Right lobe of liver (tissue), 6 donors: ENCODE measurements at regions not wholly inside any gene's neighbourhood (a gene's known extent, or its start where the extent isn't known, plus 50 kb on each side); places are given as distances from the start of the nearest gene placed in this dataset.

Source experiments
- ATAC-seq, 4 donors: fragments of 200-7000 bp; cut with Tn5 transposase; one replicate each; pipeline ENCODE4 v1.9.1; 2020; ENCODE audit warnings: mild to moderate bottlenecking in 4 of 4, moderate library complexity in 4 of 4
- DNase-seq, 3 donors: peaks; one replicate each; pipeline ENCODE4 v3.0.0-alpha.2; 2020
- H3K27ac ChIP-seq, 3 donors: fragments of 200-600 bp; one replicate each; pipeline ENCODE4 v1.8.0; 2022
- H3K27me3 ChIP-seq, 2 donors: fragments of 200-600 bp; one replicate each; pipeline ENCODE4 v1.8.0; 2022
- H3K36me3 ChIP-seq, 4 donors: fragments of 200-600 bp; sonication (generic) in 1 of 4; one replicate each; pipeline versions ENCODE4 v1.5.1 to v1.8.0; 2017 to 2022; ENCODE audit warnings: control low read depth in 1 of 4
- H3K4me1 ChIP-seq, 4 donors: fragments of 200-600 bp; sonication (generic) in 1 of 4; one replicate each; pipeline versions ENCODE4 v1.5.1 to v1.8.0; 2017 to 2022; ENCODE audit warnings: control low read depth in 1 of 4
- H3K4me3 ChIP-seq, 3 donors: fragments of 200-600 bp; one replicate each; pipeline ENCODE4 v1.8.0; 2022
- H3K9me3 ChIP-seq, 4 donors: fragments of 200-600 bp; sonication (generic) in 1 of 4; one replicate each; pipeline versions ENCODE4 v1.5.1 to v1.8.0; 2017 to 2022; ENCODE audit warnings: control low read depth in 1 of 4
- POLR2A ChIP-seq: fragments of 450-650 bp; IDR thresholded peaks from one replicate; pipeline ENCODE4 v1.6.1; 2017; ENCODE audit warnings: antibody characterized with exemption, mild to moderate bottlenecking
- WGBS: methylation state at CpG from one replicate; pipeline ENCODE4 v1.1.6; 2018; ENCODE audit warnings: low coverage, low lambda C conversion rate; ENCODE audit not compliant: insufficient coverage; ENCODE audit errors: missing lambda C conversion rate; 5-methylcytosine and 5-hydroxymethylcytosine counted together
- intact Hi-C, 2 donors: fragments of 100-400 bp; cut with DNase I; formaldehyde crosslinking; loops; one replicate each; pipeline versions ENCODE4 v1.11.2 to v1.14.1; 2022
- TF ChIP-seq, protein P1 (sequence below), 4 donors: fragments of 200-600 bp in 3 of 4; fragments of 450-650 bp in 1 of 4; IDR thresholded peaks; one replicate each; pipeline versions ENCODE4 v1.5.1 to v1.8.0; 2016 to 2022; ENCODE audit warnings: antibody characterized with exemption in 4 of 4, mild to moderate bottlenecking in 2 of 4
- donor health status: DM: no; HTN: yes; CAD: no.
- donor health status: DM: no; HTN: no; CAD: no.
- donor health status: DM: no; HTN: no; CAD: no.
- donor health status: DM: no; HTN: yes; CAD: no.
- donor health status: DM: no; HTN: yes; CAD: no.

DNA sequence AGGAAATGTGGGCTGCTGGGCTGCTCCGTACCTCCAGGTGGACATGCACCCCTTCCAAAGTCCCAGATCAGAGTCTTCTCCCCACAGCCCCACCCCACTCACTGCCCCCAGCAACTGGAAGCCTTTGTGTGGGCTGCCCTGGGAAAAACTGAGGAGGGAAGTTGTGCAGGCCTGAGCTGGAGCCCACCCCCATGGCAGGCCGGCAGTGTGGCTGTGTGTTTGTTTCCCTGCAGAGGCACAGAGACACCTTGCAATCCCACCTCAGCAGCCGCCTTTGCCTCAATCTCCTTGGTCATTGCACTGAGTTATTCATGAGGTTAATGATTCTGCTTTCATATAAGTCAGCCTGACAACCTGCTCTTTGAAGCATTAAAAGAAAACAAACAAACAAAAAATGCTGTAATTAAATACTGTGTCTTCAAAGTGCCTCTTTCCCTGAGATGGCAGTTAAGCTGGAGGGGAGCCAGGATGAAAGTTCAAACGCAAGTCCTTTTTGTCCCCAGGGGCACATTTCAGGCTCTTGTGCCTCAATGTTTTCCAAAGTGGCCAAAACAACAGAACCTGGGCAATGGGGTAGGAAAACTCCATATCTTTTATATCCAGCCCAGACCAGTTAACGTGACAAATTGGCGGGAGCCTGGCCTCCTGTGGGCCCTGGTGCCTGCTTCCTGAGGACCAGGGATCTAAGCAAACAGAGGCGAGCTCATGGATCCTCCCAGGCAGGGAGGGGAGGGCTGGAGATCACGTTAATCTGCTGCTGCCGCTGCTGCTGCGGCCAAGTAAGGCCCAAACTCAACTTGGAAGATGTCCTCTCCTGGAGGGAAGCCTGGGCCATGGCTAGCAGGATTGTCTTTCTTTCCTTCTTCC, 51.9 kb upstream of the TSPAN11 start:
- Histone ChIP-seq H3K36me3 (no peaks in the 10 kb centered on the region), H3K9me3 (no peaks in the 10 kb centered on the region), H3K27me3 (peaks cover 0 to 4% of the 10 kb centered on the region in 2 donors), H3K4me3 (no peak overlapping the region), H3K4me1 (no peaks in the 10 kb centered on the region), H3K27ac (no peak overlapping the region)
- no peak for DNase-seq
- ATAC-seq: no peak
- 49% methylated on average over 6 of the region's 10 CpGs for WGBS
- TF ChIP-seq, protein P1, sequence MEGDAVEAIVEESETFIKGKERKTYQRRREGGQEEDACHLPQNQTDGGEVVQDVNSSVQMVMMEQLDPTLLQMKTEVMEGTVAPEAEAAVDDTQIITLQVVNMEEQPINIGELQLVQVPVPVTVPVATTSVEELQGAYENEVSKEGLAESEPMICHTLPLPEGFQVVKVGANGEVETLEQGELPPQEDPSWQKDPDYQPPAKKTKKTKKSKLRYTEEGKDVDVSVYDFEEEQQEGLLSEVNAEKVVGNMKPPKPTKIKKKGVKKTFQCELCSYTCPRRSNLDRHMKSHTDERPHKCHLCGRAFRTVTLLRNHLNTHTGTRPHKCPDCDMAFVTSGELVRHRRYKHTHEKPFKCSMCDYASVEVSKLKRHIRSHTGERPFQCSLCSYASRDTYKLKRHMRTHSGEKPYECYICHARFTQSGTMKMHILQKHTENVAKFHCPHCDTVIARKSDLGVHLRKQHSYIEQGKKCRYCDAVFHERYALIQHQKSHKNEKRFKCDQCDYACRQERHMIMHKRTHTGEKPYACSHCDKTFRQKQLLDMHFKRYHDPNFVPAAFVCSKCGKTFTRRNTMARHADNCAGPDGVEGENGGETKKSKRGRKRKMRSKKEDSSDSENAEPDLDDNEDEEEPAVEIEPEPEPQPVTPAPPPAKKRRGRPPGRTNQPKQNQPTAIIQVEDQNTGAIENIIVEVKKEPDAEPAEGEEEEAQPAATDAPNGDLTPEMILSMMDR (IDR thresholded peaks at IDR 0.05): no peak
- no peak for TF ChIP-seq POLR2A
- intact Hi-C loops: no loop called here

DNA sequence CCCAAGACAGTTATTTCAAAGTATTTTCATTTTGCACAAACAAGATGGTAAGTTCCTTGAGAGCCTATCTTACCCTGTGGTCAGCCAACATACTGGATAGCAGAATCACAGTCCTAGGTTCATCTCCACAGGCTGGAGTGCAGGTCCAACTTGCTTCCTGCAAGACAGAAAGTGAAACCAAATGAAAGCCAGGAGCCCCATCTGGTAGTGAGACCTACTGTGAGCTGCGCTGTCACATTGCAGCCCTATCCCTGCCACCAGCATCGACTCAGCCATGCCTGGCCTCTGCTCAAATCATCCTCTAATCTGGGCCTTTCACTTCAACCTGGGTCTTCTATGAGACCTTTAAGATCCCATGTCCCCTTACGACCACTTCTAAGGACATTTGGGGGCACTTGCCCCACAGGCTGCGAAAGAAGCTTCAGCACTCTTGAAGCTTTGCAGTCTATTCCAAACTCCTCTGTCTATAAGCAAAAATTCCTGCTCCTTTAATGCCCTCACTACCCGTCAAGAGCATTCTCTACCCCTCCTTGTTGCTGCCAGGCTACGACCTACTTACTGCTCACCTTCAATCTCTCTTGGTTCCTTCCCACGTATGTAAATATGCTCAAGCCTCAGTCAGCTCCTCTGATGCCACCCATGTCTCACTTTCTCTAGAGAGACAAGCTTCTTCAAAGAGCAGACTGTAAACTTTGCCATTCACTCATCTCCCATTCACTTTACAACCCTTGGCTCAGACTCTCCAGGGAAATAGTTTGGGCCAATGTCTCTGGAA, 55.9 kb upstream of the TSPAN11 start:
- H3K4me3 ChIP-seq: no peak overlapping the region
- 66% methylated on average over 4 of the region's 7 CpGs for WGBS
- H3K4me1 ChIP-seq: no peaks in the 10 kb centered on the region
- H3K36me3 ChIP-seq: no peaks in the 10 kb centered on the region
- no peak overlapping the region for H3K27ac ChIP-seq
- no peaks in the 10 kb centered on the region for H3K27me3 ChIP-seq
- no peaks in the 10 kb centered on the region for H3K9me3 ChIP-seq
- intact Hi-C loops: no loop called here
- DNase-seq (no peak), ATAC-seq (no peak)
- TF ChIP-seq, protein P1 (IDR thresholded peaks at IDR 0.05): no peak
- TF ChIP-seq POLR2A: no peak

DNA sequence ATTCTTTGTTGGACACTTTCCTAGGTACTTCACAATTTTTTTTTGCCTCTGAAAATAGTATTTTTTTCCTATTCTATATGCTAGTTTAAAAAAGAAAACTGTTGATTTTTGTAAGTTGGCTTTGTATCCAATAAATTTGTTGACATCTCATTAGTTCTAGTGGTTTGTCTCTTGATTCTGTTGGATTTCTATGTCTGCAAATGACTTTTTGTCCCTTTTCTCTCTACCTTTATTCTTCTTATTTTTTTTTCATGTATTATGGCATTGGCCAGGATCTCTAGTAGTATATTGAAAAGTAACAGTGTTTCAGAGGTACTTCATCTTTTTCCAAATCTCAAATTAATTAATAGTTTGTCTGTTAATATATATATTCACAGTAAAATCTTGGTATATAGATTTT, 59.1 kb upstream of the TSPAN11 start:
- no peak for DNase-seq
- H3K4me1 ChIP-seq: no peaks in the 10 kb centered on the region
- no peaks in the 10 kb centered on the region for H3K9me3 ChIP-seq
- H3K27ac ChIP-seq: no peak overlapping the region
- H3K27me3 ChIP-seq: no peaks in the 10 kb centered on the region
- no peak overlapping the region for H3K4me3 ChIP-seq
- no peaks in the 10 kb centered on the region for H3K36me3 ChIP-seq
- intact Hi-C loops: no loop called here
- no peak for ATAC-seq
- no peak for TF ChIP-seq POLR2A
- TF ChIP-seq, protein P1 (IDR thresholded peaks at IDR 0.05): no peak

DNA sequence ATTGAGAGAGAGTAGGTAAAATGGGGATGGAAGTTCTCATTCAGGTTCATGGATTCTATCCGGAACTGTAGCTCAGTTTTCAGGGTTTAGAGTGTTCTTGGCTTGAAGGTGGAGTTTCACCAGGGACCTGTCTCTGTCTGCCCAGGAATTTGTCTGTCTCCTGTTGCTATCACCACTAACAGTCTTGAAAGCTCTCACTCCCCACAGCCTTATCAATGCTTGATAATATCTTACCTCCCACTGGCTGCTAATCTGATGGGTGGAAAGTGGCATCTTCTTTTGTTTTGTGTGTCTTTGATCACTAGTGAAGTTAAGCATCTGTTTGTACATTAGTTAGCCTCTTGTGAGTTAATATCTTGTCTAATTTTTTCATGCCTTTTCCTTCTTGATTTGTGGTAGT, 60.3 kb upstream of the TSPAN11 start:
- Histone ChIP-seq H3K9me3 (no peaks in the 10 kb centered on the region), H3K4me1 (no peaks in the 10 kb centered on the region), H3K4me3 (no peak overlapping the region), H3K27me3 (no peaks in the 10 kb centered on the region), H3K27ac (no peak overlapping the region), H3K36me3 (no peaks in the 10 kb centered on the region)
- WGBS: 80% methylated on average over 1 of the region's 1 CpG
- intact Hi-C loops: no loop called here
- TF ChIP-seq POLR2A: no peak
- TF ChIP-seq, protein P1 (IDR thresholded peaks at IDR 0.05): no peak
- no peak for ATAC-seq
- DNase-seq: no peak
